ENCODE measurements at regions not wholly inside any gene's neighbourhood (a gene's known extent, or its start where the extent isn't known, plus 50 kb on each side); places are given as distances from the start of the nearest gene placed in this dataset.

GRCh38 chr16:5465714-5466113, 368.1 kb upstream of the EEF2KMT start:
- H3K27me3 ChIP-seq = no peaks in the 10 kb centered on the region
- DNase-seq = no peak
- no peaks in the 10 kb centered on the region for H3K36me3 ChIP-seq
- no peaks in the 10 kb centered on the region for H3K9me3 ChIP-seq
- no peak for ATAC-seq
- intact Hi-C loops (cut with DNase I; ENCODE audit: low total_unique reads) (no loop called here), in situ Hi-C loops (cut with MboI; ENCODE audit: low sequenced_read_pairs in 4 of 4) (no loop called here)
- H3K27ac ChIP-seq = no peak overlapping the region
- TF ChIP-seq CTCF (IDR thresholded peaks at IDR 0.05 in 4 of 5, conservative IDR thresholded peaks at IDR 0.05 in 1 of 5) (no peak), POLR2A (IDR thresholded peaks at IDR 0.05) (no peak)
- H3K4me1 ChIP-seq = no peaks in the 10 kb centered on the region
- H3K4me3 ChIP-seq = no peak overlapping the region

- ATAC-seq (no peak), DNase-seq (no peak)
- intact Hi-C loops (cut with DNase I; ENCODE audit: low total_unique reads) (no loop called here), in situ Hi-C loops (cut with MboI; ENCODE audit: low sequenced_read_pairs in 4 of 4) (no loop called here)
- Histone ChIP-seq H3K27me3 (no peaks in the 10 kb centered on the region), H3K4me1 (no peaks in the 10 kb centered on the region), H3K9me3 (no peaks in the 10 kb centered on the region), H3K36me3 (no peaks in the 10 kb centered on the region), H3K27ac (no peak overlapping the region), H3K4me3 (no peak overlapping the region)
- no peak for TF ChIP-seq POLR2A (IDR thresholded peaks at IDR 0.05)
- no peak for TF ChIP-seq CTCF (IDR thresholded peaks at IDR 0.05 in 4 of 5, conservative IDR thresholded peaks at IDR 0.05 in 1 of 5)
These were observed 366.2 kb upstream of the EEF2KMT start for GRCh38 chr16:5463820-5464219.

DNA sequence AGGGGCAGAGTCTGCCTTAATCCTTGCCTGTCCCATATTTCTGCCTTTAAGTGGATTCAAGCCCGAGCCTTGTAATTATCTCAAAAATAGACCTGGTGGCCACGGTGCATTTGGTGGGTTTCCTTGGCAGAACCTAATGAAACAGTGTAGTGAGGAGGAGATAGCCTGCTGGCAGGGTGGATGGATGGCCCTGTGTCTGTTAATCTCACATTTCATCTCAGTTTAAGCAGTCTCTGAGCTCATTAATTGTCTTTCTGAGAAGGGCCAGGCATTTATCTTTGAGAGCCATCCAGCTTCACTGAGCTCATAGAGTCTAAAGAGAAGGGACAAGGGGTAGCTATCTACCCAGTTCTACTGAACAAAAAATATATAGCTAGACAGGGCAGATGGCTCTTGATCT, 364.0 kb upstream of the EEF2KMT start:
- in situ Hi-C loops (cut with MboI; ENCODE audit: low sequenced_read_pairs in 4 of 4) = no loop called here
- Histone ChIP-seq H3K4me3 (no peak overlapping the region), H3K4me1 (no peaks in the 10 kb centered on the region), H3K36me3 (no peaks in the 10 kb centered on the region), H3K27ac (no peak overlapping the region), H3K27me3 (no peaks in the 10 kb centered on the region), H3K9me3 (no peaks in the 10 kb centered on the region)
- no peak for TF ChIP-seq CTCF (IDR thresholded peaks at IDR 0.05 in 4 of 5, conservative IDR thresholded peaks at IDR 0.05 in 1 of 5)
- no peak for TF ChIP-seq POLR2A (IDR thresholded peaks at IDR 0.05)
- DNase-seq (no peak), ATAC-seq (no peak)
- intact Hi-C loops (cut with DNase I; ENCODE audit: low total_unique reads) = no loop called here

DNA sequence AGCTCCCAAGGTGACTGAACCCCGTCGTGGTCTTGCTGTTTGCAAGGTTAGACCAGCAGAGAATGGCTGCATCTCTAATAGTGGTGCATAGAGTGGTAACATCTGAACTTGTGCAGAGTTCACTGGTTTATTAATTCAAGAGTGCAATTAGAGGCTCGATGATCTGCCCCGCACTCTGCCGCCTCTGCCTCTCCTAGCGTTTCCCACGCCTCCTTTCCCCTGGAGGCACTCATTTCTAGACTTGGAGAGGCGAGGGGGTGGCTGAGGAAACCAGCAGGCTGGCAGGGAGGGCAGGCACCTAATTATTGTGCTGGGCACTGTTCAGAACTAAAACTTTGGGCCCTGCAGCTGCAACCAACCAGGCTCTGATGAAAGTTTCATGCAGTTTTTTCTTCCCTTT, 363.5 kb upstream of the EEF2KMT start:
- ATAC-seq (no peak), DNase-seq (no peak)
- in situ Hi-C loops (cut with MboI; ENCODE audit: low sequenced_read_pairs in 4 of 4) = no loop called here
- intact Hi-C loops (cut with DNase I; ENCODE audit: low total_unique reads) = no loop called here
- no peaks in the 10 kb centered on the region for H3K9me3 ChIP-seq
- no peaks in the 10 kb centered on the region for H3K27me3 ChIP-seq
- H3K27ac ChIP-seq = no peak overlapping the region
- no peaks in the 10 kb centered on the region for H3K4me1 ChIP-seq
- TF ChIP-seq CTCF (IDR thresholded peaks at IDR 0.05 in 4 of 5, conservative IDR thresholded peaks at IDR 0.05 in 1 of 5) = no peak
- TF ChIP-seq POLR2A (IDR thresholded peaks at IDR 0.05) = no peak
- H3K36me3 ChIP-seq = no peaks in the 10 kb centered on the region
- H3K4me3 ChIP-seq = no peak overlapping the region

DNA sequence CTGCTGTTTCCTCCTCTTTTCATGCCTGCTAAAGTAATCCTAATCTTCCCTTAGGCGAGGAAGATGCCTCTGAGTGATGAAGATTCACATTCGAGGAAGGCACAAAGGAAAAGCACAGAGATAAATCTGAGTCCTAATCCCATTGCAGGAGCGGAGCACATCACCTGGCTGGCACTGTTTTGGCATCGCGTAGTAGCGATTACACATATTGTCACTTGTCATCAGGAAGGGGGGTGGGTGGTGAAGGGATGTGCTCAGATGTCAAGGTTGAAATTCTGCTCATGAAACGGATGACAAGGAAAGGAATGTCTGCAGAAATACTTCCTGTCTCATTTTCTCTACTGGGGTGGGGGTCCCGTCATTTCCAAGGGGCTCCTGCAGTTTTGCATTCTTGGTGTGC, 363.1 kb upstream of the EEF2KMT start:
- no peaks in the 10 kb centered on the region for H3K9me3 ChIP-seq
- ATAC-seq (no peak), DNase-seq (no peak)
- no peak overlapping the region for H3K27ac ChIP-seq
- no peaks in the 10 kb centered on the region for H3K36me3 ChIP-seq
- TF ChIP-seq POLR2A (IDR thresholded peaks at IDR 0.05) = no peak
- no peak for TF ChIP-seq CTCF (IDR thresholded peaks at IDR 0.05 in 4 of 5, conservative IDR thresholded peaks at IDR 0.05 in 1 of 5)
- H3K4me3 ChIP-seq = no peak overlapping the region
- H3K27me3 ChIP-seq = no peaks in the 10 kb centered on the region
- H3K4me1 ChIP-seq = no peaks in the 10 kb centered on the region
- intact Hi-C loops (cut with DNase I; ENCODE audit: low total_unique reads) (no loop called here), in situ Hi-C loops (cut with MboI; ENCODE audit: low sequenced_read_pairs in 4 of 4) (no loop called here)
